ENCODE measurements at regions not wholly inside any gene's neighbourhood (a gene's known extent, or its start where the extent isn't known, plus 50 kb on each side); places are given as distances from the start of the nearest gene placed in this dataset.

- TF ChIP-seq CTCF (IDR thresholded peaks at IDR 0.05), result no peak
- no peak for TF ChIP-seq POLR2A (IDR thresholded peaks at IDR 0.05)
These were observed 63.8 kb upstream of the TBL1X start for GRCh38 chrX:9401051-9401450.

Data from body of pancreas (tissue), 4 donors.